Stimulated activated effector memory CD8-positive, alpha-beta T cell treated with anti-CD3 and anti-CD28 coated beads, Interleukin-12 subunit alpha, Interleukin-12 subunit beta, amount 100 ng/mL, for 72 hours (primary cell): ENCODE measurements at regions not wholly inside any gene's neighbourhood (a gene's known extent, or its start where the extent isn't known, plus 50 kb on each side); places are given as distances from the start of the nearest gene placed in this dataset.

Experiments
- ATAC-seq: fragments of 150-1000 bp; cut with Tn5 transposase; 2 replicates; pipeline ENCODE4 v1.10.0; 2021
- DNase-seq, 2 donors: peaks; one replicate each; pipeline ENCODE4 v3.0.0; 2021 to 2022; ENCODE audit warnings: low spot score in 2 of 2
- H3K27ac Mint-ChIP-seq: one replicate; pipeline ENCODE4 v1.8.0; 2022; ENCODE audit warnings: mild to moderate bottlenecking, mixed read lengths
- H3K36me3 Mint-ChIP-seq: one replicate; pipeline ENCODE4 v1.8.0; 2022; ENCODE audit warnings: mild to moderate bottlenecking, mixed read lengths
- H3K4me1 Mint-ChIP-seq: one replicate; pipeline ENCODE4 v1.8.0; 2022; ENCODE audit warnings: mixed read lengths
- H3K4me3 Mint-ChIP-seq: one replicate; pipeline ENCODE4 v1.8.0; 2022; ENCODE audit warnings: mild to moderate bottlenecking, mixed read lengths
- H3K9me3 Mint-ChIP-seq: one replicate; pipeline ENCODE4 v1.8.0; 2022; ENCODE audit warnings: mixed read lengths

DNA sequence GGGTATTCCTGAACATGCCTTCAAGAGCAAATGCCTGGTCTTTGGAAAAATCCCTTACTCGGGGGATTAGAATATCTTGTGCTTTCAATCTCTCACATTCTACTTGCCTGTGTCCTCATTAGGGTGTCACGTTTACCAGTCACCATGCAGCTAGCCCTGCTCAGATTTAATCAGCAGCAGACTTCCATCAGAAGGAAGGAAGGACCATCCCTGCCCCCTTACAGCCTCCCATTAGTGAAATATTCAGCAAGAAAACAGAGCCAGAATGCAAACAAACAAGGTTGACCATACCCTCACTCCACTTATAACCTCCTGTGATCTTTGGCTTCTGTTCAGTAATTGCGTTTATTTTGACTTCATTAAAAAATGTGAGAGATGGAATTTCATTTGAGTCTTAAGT, 208.6 kb downstream of the CXCL12 start:
- H3K4me1 Mint-ChIP-seq: no peaks in the 10 kb centered on the region
- ATAC-seq: no peak
- DNase-seq: no peak
- H3K4me3 Mint-ChIP-seq: no peak overlapping the region
- H3K27ac Mint-ChIP-seq: no peak overlapping the region
- no peaks in the 10 kb centered on the region for H3K9me3 Mint-ChIP-seq
- H3K36me3 Mint-ChIP-seq: no peaks in the 10 kb centered on the region

GRCh38 chr10:44173608-44173894, 211.3 kb downstream of the CXCL12 start:
- Mint-ChIP-seq H3K4me3 (no peak overlapping the region), H3K9me3 (no peaks in the 10 kb centered on the region), H3K27ac (no peak overlapping the region), H3K4me1 (no peaks in the 10 kb centered on the region), H3K36me3 (no peaks in the 10 kb centered on the region)
- DNase-seq (no peak), ATAC-seq (no peak)

DNA sequence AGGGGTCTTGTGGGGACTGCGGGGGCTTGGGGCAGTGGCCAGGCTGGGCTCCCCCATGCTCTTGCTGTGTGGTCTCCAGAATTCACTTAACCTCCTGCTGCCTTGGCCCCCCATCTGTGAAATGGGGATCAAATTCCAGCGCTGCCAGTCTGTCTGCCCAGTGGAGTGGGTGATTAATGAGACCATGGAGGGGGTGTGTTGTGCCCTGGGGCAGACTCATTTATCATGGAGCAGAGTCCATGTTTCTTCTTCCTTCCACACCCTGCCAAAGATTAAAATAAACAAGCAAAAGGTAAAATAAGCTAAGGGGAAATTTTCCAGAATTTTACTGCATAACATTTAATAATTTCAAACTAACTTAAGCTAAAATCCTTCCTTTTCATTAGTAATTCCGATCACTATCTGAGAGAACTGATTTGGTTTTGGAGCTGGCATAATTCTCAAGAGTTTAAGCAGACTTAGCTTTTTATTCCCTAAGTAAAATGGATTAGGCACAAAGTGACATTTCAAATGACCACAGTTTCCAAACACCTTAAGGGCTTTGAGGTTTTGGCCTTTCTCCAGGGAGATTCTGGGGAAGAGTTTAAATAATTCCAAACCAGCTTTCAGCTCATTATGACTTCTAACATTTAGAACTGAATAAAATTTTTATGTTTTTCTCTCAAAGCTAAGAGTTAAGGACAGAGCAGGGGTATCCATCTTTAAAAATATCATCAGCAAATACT, 211.9 kb downstream of the CXCL12 start:
- ATAC-seq: no peak
- no peak overlapping the region for H3K4me3 Mint-ChIP-seq
- no peaks in the 10 kb centered on the region for H3K4me1 Mint-ChIP-seq

GRCh38 chr10:44171765-44172164, 213.1 kb downstream of the CXCL12 start:
- Mint-ChIP-seq H3K4me3 (no peak overlapping the region), H3K4me1 (no peaks in the 10 kb centered on the region), H3K9me3 (no peaks in the 10 kb centered on the region), H3K27ac (no peak overlapping the region), H3K36me3 (no peaks in the 10 kb centered on the region)
- no peak for DNase-seq
- no peak for ATAC-seq

More for the DNA sequence above, 211.9 kb downstream of the CXCL12 start:
- no peak overlapping the region for H3K27ac Mint-ChIP-seq
- no peak for DNase-seq
- H3K36me3 Mint-ChIP-seq: no peaks in the 10 kb centered on the region
- no peaks in the 10 kb centered on the region for H3K9me3 Mint-ChIP-seq

GRCh38 chr10:44168478-44168877, 216.4 kb downstream of the CXCL12 start:
- Mint-ChIP-seq H3K4me1 (no peaks in the 10 kb centered on the region), H3K4me3 (no peak overlapping the region), H3K9me3 (no peaks in the 10 kb centered on the region), H3K36me3 (no peaks in the 10 kb centered on the region), H3K27ac (no peak overlapping the region)
- DNase-seq (no peak), ATAC-seq (no peak)

DNA sequence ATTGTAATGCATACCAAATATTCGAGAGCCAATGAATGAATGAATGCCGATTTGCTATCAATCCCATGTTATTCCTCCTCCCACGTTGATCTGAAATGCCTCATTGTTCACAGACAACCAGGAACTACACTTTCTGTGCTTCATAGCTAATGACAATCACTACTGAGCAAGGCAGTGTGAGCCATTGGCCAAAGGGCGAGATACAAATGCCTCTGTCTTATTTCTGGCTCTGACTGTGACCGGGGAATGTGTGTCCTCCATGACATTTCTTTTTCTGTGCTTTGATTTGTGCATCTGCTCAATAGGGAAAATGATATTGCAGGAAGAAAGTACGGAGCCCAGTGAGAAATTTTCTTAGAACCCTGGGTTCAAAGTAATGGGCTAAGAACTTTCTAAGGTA, 217.1 kb downstream of the CXCL12 start:
- DNase-seq (no peak), ATAC-seq (no peak)
- H3K36me3 Mint-ChIP-seq: no peaks in the 10 kb centered on the region
- H3K9me3 Mint-ChIP-seq: no peaks in the 10 kb centered on the region
- H3K27ac Mint-ChIP-seq: no peak overlapping the region
- no peaks in the 10 kb centered on the region for H3K4me1 Mint-ChIP-seq
- no peak overlapping the region for H3K4me3 Mint-ChIP-seq

DNA sequence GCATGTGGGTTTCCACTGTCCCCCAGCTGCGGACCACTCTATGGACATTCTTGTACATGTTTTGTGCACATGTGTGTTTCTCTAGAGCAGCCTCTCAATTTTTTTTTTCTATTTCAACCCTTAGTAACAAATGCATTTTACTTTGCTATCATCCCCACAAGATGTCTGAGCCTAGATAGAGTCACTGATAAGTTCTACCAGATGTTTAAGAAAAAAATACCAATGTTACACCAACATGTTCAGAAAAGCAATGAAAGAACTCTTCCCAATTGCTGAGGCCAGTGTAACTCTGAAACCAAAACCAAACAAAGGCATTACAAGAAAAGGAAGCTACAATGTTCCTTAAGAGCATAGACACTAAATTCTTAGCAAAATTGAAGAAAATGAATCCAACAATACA, 218.5 kb downstream of the CXCL12 start:
- Mint-ChIP-seq H3K9me3 (no peaks in the 10 kb centered on the region), H3K4me3 (no peak overlapping the region), H3K36me3 (no peaks in the 10 kb centered on the region), H3K27ac (no peak overlapping the region), H3K4me1 (no peaks in the 10 kb centered on the region)
- ATAC-seq: no peak
- no peak for DNase-seq

GRCh38 chr10:44164251-44164956, 220.5 kb downstream of the CXCL12 start:
- no peak for DNase-seq
- H3K27ac Mint-ChIP-seq: no peak overlapping the region

GRCh38 chr10:44161184-44161583, 223.7 kb downstream of the CXCL12 start:
- DNase-seq: no peak
- ATAC-seq: no peak
- Mint-ChIP-seq H3K27ac (no peak overlapping the region), H3K9me3 (no peaks in the 10 kb centered on the region), H3K36me3 (no peaks in the 10 kb centered on the region), H3K4me3 (no peak overlapping the region), H3K4me1 (no peaks in the 10 kb centered on the region)

More at GRCh38 chr10:44164251-44164956, 220.5 kb downstream of the CXCL12 start:
- no peaks in the 10 kb centered on the region for H3K36me3 Mint-ChIP-seq
- no peak overlapping the region for H3K4me3 Mint-ChIP-seq
- H3K4me1 Mint-ChIP-seq: no peaks in the 10 kb centered on the region
- H3K9me3 Mint-ChIP-seq: no peaks in the 10 kb centered on the region
- no peak for ATAC-seq

DNA sequence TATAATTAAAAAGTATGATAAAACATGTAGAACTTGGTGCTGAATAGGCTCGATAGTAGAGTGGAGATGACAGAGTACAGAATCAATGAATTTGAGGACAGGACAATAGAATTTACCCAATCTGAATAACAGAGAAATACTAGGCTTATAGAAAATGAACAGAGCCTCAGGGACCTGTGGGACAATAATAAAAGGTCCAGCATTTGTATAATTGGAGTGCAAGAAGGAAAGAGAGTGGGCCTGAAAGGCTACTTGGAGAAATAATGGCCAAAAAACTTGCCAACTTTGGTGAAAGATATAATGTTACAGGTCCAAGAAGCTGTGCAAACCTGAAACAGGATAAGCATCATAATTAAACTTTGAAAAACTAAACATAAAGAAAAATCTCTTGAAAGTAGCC, 227.3 kb downstream of the CXCL12 start:
- no peak overlapping the region for H3K27ac Mint-ChIP-seq
- DNase-seq (no peak), ATAC-seq (no peak)
- no peaks in the 10 kb centered on the region for H3K36me3 Mint-ChIP-seq
- no peaks in the 10 kb centered on the region for H3K9me3 Mint-ChIP-seq
- no peaks in the 10 kb centered on the region for H3K4me1 Mint-ChIP-seq
- no peak overlapping the region for H3K4me3 Mint-ChIP-seq

- ATAC-seq: no peak
- H3K4me3 Mint-ChIP-seq: no peak overlapping the region
- H3K9me3 Mint-ChIP-seq: peaks cover 2% of the 10 kb centered on the region
- H3K36me3 Mint-ChIP-seq: no peaks in the 10 kb centered on the region
- no peak overlapping the region for H3K27ac Mint-ChIP-seq
- DNase-seq: no peak
- H3K4me1 Mint-ChIP-seq: no peaks in the 10 kb centered on the region
These were observed 229.9 kb downstream of the CXCL12 start for GRCh38 chr10:44154956-44155355.

- H3K4me3 Mint-ChIP-seq: no peak overlapping the region
- DNase-seq (no peak), ATAC-seq (no peak)
- no peak overlapping the region for H3K27ac Mint-ChIP-seq
- peaks cover 5% of the 10 kb centered on the region for H3K9me3 Mint-ChIP-seq
- no peaks in the 10 kb centered on the region for H3K4me1 Mint-ChIP-seq
- H3K36me3 Mint-ChIP-seq: no peaks in the 10 kb centered on the region
These were observed 230.8 kb downstream of the CXCL12 start for GRCh38 chr10:44153918-44154670.

DNA sequence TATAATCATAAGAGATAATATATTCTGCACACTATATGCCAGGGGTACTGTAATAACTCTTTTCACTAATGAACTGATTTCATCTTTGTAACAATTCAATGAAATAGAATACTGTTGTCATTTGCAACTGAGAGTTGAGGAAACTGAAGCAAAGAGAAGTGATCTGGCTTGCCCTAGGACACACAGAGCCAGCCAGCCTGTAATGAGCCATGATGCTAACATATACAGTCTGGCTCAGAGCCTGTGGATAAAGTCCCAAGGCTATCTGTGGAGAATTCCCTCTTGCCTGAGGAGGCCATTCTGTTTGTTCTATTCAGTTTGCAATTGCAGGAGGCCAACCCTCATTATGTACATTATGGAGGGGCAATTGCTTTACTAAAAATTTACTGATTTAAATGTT, 241.3 kb downstream of the CXCL12 start:
- H3K36me3 Mint-ChIP-seq: no peaks in the 10 kb centered on the region
- ATAC-seq: no peak

GRCh38 chr10:44132361-44133289, 252.3 kb downstream of the CXCL12 start:
- no peak overlapping the region for H3K4me3 Mint-ChIP-seq
- no peak overlapping the region for H3K27ac Mint-ChIP-seq
- no peaks in the 10 kb centered on the region for H3K9me3 Mint-ChIP-seq
- H3K4me1 Mint-ChIP-seq: no peaks in the 10 kb centered on the region
- no peak for ATAC-seq
- no peaks in the 10 kb centered on the region for H3K36me3 Mint-ChIP-seq
- DNase-seq: no peak

More for the DNA sequence above, 241.3 kb downstream of the CXCL12 start:
- no peak for DNase-seq
- Mint-ChIP-seq H3K4me1 (no peaks in the 10 kb centered on the region), H3K9me3 (peaks cover 3% of the 10 kb centered on the region), H3K4me3 (no peak overlapping the region), H3K27ac (no peak overlapping the region)

GRCh38 chr10:44126291-44126717, 258.6 kb downstream of the CXCL12 start:
- DNase-seq (no peak), ATAC-seq (no peak)
- Mint-ChIP-seq H3K4me1 (no peaks in the 10 kb centered on the region), H3K4me3 (no peak overlapping the region), H3K36me3 (no peaks in the 10 kb centered on the region), H3K9me3 (no peaks in the 10 kb centered on the region), H3K27ac (no peak overlapping the region)
